Kidney epithelial cell (primary cell): ENCODE measurements at regions not wholly inside any gene's neighbourhood (a gene's known extent, or its start where the extent isn't known, plus 50 kb on each side); places are given as distances from the start of the nearest gene placed in this dataset.
"Not testable (repeated sequence)": the region's sequence is repeated elsewhere in the genome, so short reads cannot be mapped to it uniquely, and the experiment has no call there.

ENCODE experiments used
- DNase-seq: peaks from one replicate; pipeline ENCODE4 v3.0.0-alpha.2; 2010; ENCODE audit warnings: low read depth
- H3K27me3 ChIP-seq: 2 replicates; pipeline ENCODE4 v1.6.0; 2011; ENCODE audit warnings: low read length; ENCODE audit not compliant: control insufficient read depth, insufficient read depth
- H3K36me3 ChIP-seq: 2 replicates; pipeline ENCODE4 v1.5.1; 2011; ENCODE audit warnings: low read length; ENCODE audit not compliant: control insufficient read depth, insufficient read depth
- H3K4me3 ChIP-seq: 2 replicates; pipeline ENCODE4 v1.5.1; 2011; ENCODE audit warnings: low read depth, mild to moderate bottlenecking, control low read depth, low read length
- TF ChIP-seq, protein P1 (sequence below): IDR thresholded peaks from 2 replicates; pipeline ENCODE4 v1.5.1; 2011; ENCODE audit warnings: mild to moderate bottlenecking, moderate library complexity, low read length, control low read depth, inconsistent platforms; ENCODE audit not compliant: insufficient read depth, poor library complexity, severe bottlenecking

DNA sequence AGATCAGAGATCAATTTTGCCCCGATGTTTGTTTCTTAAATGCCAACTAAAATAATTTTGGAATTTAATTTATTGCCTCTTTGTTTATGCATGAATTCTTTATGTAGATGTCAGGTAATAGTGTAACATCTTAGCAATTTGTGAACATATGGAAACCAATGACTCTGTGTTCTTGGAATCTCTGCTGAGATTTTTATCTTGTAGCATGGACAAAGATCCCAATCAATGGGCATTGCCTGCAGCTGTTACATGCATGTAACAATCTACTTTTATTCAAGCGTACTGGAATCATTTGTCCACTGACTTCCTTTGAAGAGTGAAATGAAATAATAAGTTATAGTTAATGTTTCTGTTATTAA lies 61.6 kb upstream of the ARSJ start:
- H3K4me3 ChIP-seq: no peak overlapping the region
- DNase-seq: no peak
- no peaks in the 10 kb centered on the region for H3K27me3 ChIP-seq
- TF ChIP-seq, protein P1, sequence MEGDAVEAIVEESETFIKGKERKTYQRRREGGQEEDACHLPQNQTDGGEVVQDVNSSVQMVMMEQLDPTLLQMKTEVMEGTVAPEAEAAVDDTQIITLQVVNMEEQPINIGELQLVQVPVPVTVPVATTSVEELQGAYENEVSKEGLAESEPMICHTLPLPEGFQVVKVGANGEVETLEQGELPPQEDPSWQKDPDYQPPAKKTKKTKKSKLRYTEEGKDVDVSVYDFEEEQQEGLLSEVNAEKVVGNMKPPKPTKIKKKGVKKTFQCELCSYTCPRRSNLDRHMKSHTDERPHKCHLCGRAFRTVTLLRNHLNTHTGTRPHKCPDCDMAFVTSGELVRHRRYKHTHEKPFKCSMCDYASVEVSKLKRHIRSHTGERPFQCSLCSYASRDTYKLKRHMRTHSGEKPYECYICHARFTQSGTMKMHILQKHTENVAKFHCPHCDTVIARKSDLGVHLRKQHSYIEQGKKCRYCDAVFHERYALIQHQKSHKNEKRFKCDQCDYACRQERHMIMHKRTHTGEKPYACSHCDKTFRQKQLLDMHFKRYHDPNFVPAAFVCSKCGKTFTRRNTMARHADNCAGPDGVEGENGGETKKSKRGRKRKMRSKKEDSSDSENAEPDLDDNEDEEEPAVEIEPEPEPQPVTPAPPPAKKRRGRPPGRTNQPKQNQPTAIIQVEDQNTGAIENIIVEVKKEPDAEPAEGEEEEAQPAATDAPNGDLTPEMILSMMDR: no peak
- H3K36me3 ChIP-seq: no peaks in the 10 kb centered on the region

DNA sequence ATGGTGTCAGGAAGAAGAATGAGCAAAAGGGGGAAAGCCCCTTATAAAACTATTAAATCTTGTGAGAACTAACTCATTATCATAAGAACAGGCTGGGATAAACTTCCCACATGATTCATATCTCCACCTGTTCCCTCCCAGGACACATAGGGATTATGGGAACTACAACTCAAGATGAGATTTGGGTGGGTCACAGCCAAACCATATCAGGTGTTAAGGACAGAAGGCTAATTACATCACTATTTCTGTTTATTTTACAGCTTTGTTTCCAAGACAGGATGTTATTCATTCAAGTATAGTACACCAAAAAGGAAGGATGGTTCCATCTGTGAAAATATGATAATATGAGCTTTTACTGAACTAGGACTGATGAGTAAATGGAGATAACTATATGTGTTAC lies 63.7 kb upstream of the ARSJ start:
- H3K27me3 ChIP-seq: no peaks in the 10 kb centered on the region
- H3K4me3 ChIP-seq: no peak overlapping the region
- TF ChIP-seq, protein P1: no peak
- H3K36me3 ChIP-seq: no peaks in the 10 kb centered on the region
- DNase-seq: no peak

DNA sequence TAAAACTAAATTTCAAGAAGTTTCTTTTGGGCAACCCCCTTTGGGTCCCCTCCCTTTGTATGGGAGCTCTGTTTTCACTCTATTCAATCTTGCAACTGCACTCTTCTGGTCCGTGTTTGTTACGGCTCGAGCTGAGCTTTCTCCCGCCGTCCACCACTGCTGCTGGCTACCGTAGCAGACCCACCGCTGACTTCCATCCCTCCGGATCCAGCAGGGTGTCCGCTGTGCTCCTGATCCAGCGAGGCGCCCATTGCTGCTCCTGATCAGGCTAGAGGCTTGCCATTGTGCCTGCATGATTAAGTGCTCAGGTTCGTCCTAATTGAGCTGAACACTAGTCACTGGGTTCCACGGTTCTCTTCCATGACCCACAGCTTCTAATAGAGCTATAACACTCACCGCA lies 64.9 kb upstream of the ARSJ start:
- H3K36me3 ChIP-seq, H3K4me3 ChIP-seq, DNase-seq, H3K27me3 ChIP-seq: not testable (repeated sequence)

DNA sequence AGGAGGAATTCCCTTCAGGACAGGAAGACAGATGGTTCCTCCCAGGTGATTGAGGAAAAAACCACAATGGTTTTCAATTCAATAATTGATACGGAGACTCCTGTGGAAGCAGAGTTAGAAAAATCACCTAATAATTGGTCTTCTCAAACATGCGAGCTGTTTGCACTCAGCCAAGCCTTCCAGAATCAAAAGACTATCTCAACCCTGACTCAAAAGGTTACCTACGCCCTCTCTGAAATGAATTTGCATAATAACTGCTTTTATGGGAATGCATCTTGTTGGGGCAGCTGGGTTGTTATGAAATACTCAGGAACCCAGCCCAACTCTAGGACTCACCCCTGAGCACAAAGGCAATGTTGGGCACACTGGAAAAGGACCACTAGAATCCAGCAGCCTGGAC lies 66.9 kb upstream of the ARSJ start:
- TF ChIP-seq, protein P1: no peak

DNA sequence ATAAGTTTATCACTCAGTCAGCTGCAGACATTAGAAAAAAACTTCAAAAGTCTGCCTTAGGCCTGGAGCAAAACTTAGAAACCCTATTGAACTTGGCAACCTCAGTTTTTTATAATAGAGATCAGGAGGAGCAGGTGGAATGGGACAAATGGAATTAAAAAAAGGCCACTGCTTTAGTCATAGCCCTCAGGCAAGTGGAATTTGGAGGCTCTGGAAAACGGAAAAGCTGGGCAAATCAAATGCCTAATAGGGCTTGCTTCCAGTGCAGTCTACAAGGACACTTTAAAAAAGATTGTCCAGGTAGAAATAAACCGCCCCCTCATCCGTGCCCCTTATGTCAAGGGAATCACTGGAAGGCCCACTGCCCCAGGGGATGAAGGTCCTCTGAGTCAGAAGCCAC lies 68.7 kb upstream of the ARSJ start:
- not testable (repeated sequence) for DNase-seq, H3K36me3 ChIP-seq, H3K4me3 ChIP-seq

More for the DNA sequence above, 66.9 kb upstream of the ARSJ start:
- no peaks in the 10 kb centered on the region for H3K36me3 ChIP-seq
- no peak for DNase-seq
- no peaks in the 10 kb centered on the region for H3K27me3 ChIP-seq
- H3K4me3 ChIP-seq: no peak overlapping the region

DNA sequence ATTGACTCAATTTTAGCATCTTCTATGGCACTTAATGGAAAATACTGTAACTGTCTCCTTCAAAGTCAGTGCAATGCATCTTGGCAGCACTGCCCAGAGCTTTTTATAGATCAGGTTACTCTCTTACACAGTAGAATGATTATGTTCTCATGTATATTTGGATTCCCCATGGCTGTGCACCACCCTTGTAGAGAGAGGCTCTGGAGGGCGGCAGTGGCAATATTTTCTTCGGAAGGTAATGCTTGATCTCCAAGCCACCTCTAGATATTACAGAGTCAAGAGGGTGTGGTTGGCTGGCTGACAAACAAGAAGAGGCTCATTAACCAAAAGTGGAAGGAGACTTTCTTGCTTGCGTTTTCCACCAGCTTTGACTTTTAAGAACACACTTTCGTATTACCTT lies 72.8 kb upstream of the ARSJ start:
- no peaks in the 10 kb centered on the region for H3K36me3 ChIP-seq
- TF ChIP-seq, protein P1: no peak
- DNase-seq: no peak
- no peaks in the 10 kb centered on the region for H3K27me3 ChIP-seq
- H3K4me3 ChIP-seq: no peak overlapping the region

More for the DNA sequence above, 68.7 kb upstream of the ARSJ start:
- H3K27me3 ChIP-seq: not testable (repeated sequence)

DNA sequence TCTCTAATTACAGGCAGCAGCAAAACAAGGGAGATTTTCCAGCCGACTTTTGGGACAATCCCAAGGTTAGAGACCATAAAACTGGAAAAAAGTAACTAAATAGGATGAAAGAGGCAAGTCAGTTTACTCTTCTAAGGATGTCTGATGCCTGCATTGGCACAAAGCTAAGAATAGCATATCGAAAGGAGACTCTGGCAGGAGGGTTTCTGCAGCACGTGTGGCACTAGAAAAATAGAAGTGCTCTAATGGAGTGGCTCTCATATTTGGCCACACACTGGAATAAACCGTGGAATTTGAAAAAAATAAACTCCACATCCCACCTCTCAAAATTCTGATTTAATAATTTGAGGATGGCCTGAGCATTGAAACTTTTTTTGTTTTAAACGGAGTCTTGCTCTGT lies 77.2 kb upstream of the ARSJ start:
- H3K27me3 ChIP-seq: no peaks in the 10 kb centered on the region

More for the DNA sequence above, 77.2 kb upstream of the ARSJ start:
- DNase-seq: no peak
- TF ChIP-seq, protein P1: no peak
- Histone ChIP-seq H3K36me3 (no peaks in the 10 kb centered on the region), H3K4me3 (no peak overlapping the region)
